Vagina (tissue), 2 donors: ENCODE measurements at regions not wholly inside any gene's neighbourhood (a gene's known extent, or its start where the extent isn't known, plus 50 kb on each side); places are given as distances from the start of the nearest gene placed in this dataset.

ENCODE experiments used
- POLR2A ChIP-seq, 2 donors: fragments of 450-650 bp; IDR thresholded peaks; one replicate each; pipeline ENCODE4 v1.6.1; 2017; ENCODE audit warnings: antibody characterized with exemption in 2 of 2, mild to moderate bottlenecking in 2 of 2, moderate library complexity in 2 of 2
- POLR2AphosphoS5 ChIP-seq, 2 donors: sonication (generic); formaldehyde crosslinking; IDR thresholded peaks; one replicate each; pipeline ENCODE4 v1.9.0; 2017; ENCODE audit warnings: antibody characterized with exemption in 2 of 2, mild to moderate bottlenecking in 2 of 2, low read depth in 1 of 2; ENCODE audit not compliant: insufficient read depth in 1 of 2
- TF ChIP-seq, protein P1 (sequence below), 3 experiments: fragments of 450-650 bp in 2 of 3; fragments of 200-600 bp in 1 of 3; sonication (generic) in 1 of 3; IDR thresholded peaks; one replicate each; pipeline ENCODE4 v1.5.1; 2017 to 2019; ENCODE audit warnings: antibody characterized with exemption in 3 of 3, mild to moderate bottlenecking in 2 of 3, moderate library complexity in 2 of 3

DNA sequence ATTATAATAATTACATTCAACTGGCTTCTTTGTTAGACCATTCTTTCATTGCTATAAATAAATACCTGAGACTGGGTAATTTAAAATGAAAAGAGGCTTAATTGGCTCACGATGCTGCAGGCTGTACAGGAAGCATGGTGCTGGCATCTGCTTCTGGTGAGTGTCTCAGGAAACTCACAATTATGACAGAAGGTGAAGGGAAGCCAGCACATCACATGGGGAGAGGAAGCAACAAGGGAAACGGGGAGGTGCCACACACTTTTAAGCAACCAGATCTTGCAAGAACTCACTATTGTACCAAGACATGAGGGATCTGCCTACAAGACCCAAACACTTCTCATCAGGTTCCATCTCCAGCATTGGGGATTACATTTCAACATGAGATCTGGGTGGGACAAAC, 413.1 kb upstream of the ARRDC4 start:
- TF ChIP-seq, protein P1, sequence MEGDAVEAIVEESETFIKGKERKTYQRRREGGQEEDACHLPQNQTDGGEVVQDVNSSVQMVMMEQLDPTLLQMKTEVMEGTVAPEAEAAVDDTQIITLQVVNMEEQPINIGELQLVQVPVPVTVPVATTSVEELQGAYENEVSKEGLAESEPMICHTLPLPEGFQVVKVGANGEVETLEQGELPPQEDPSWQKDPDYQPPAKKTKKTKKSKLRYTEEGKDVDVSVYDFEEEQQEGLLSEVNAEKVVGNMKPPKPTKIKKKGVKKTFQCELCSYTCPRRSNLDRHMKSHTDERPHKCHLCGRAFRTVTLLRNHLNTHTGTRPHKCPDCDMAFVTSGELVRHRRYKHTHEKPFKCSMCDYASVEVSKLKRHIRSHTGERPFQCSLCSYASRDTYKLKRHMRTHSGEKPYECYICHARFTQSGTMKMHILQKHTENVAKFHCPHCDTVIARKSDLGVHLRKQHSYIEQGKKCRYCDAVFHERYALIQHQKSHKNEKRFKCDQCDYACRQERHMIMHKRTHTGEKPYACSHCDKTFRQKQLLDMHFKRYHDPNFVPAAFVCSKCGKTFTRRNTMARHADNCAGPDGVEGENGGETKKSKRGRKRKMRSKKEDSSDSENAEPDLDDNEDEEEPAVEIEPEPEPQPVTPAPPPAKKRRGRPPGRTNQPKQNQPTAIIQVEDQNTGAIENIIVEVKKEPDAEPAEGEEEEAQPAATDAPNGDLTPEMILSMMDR (IDR thresholded peaks at IDR 0.05) = no peak
- no peak for TF ChIP-seq POLR2AphosphoS5 (IDR thresholded peaks at IDR 0.05; ENCODE audit: insufficient read depth in 1 of 2, low read depth in 1 of 2)
- no peak for TF ChIP-seq POLR2A (IDR thresholded peaks at IDR 0.05)
